ENCODE measurements at regions not wholly inside any gene's neighbourhood (a gene's known extent, or its start where the extent isn't known, plus 50 kb on each side); places are given as distances from the start of the nearest gene placed in this dataset.

DNA sequence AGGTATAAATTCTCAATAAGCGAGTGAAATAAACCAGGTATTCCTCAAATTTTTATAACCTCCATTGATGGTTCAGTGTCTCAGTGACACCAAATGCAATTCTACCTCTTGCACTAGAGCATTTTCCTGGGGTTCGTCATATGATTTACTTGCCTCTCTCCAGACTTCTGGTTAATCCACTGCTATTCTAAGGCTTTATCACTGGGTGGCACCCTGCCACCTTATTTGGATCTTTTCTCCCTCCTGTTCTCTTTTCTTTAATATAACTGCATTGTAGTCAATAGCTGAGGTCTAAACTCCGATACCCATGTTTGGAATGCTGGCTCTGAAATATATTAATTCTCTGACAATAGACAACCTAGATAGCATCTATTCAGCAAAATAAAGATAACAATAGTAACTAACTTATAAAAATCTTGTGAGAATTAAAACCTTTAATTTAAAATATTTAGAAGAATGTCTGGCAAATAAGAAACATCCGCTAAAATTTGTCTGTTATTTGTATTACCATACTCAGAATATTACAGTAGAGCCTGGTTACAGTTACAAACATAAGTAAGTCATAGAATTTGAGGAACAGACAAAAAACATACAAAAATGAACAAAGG, 436.4 kb downstream of the PLA2G4A start (continued):
- TF ChIP-seq, protein P1, sequence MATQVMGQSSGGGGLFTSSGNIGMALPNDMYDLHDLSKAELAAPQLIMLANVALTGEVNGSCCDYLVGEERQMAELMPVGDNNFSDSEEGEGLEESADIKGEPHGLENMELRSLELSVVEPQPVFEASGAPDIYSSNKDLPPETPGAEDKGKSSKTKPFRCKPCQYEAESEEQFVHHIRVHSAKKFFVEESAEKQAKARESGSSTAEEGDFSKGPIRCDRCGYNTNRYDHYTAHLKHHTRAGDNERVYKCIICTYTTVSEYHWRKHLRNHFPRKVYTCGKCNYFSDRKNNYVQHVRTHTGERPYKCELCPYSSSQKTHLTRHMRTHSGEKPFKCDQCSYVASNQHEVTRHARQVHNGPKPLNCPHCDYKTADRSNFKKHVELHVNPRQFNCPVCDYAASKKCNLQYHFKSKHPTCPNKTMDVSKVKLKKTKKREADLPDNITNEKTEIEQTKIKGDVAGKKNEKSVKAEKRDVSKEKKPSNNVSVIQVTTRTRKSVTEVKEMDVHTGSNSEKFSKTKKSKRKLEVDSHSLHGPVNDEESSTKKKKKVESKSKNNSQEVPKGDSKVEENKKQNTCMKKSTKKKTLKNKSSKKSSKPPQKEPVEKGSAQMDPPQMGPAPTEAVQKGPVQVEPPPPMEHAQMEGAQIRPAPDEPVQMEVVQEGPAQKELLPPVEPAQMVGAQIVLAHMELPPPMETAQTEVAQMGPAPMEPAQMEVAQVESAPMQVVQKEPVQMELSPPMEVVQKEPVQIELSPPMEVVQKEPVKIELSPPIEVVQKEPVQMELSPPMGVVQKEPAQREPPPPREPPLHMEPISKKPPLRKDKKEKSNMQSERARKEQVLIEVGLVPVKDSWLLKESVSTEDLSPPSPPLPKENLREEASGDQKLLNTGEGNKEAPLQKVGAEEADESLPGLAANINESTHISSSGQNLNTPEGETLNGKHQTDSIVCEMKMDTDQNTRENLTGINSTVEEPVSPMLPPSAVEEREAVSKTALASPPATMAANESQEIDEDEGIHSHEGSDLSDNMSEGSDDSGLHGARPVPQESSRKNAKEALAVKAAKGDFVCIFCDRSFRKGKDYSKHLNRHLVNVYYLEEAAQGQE (IDR thresholded peaks at IDR 0.05): no peak

- Histone ChIP-seq H3K4me1 (no peaks in the 10 kb centered on the region), H3K4me3 (no peak overlapping the region), H3K27ac (no peak overlapping the region), H3K4me2 (no peak overlapping the region), H3K9me3 (no peaks in the 10 kb centered on the region)
- DNase-seq (ENCODE audit: low read depth in 1 of 2, low spot score in 1 of 2) (no peak), ATAC-seq (no peak), FAIRE-seq (no peak)
- ChIA-PET POLR2A (no interaction called here), CTCF (interaction anchor here (1.8 kb wide), 1 partner anchor 11 kb away, joined by 5 read pairs; no protein-coding TSS in a partner anchor)
- TF ChIP-seq JUN (IDR thresholded peaks at IDR 0.05): no peak
- 71% methylated on average over 4 of the region's 4 CpGs for WGBS (ENCODE audit: missing lambda C conversion rate)
These were observed 437.3 kb downstream of the PLA2G4A start for GRCh38 chr1:187266051-187266450.

DNA sequence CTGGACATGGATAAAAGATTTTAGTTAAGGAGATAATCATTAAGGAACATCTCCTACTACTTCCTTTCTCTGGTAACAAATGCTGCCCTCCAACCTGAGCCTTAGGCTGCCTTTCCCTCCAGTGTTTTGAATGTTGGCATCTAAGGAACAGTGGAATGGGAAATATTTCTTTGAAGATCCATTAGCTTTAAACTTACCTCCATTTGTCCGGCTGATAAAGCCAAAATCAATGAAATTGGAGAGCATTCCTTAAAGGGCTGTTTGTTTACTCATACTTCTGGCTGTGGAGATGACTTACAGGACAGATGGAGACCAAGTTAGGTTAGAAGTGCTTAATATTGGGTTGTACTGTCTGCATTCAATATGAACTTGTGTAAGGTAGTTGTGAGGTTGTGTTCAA, 439.1 kb downstream of the PLA2G4A start:
- H3K4me2 ChIP-seq: no peak overlapping the region
- CTCF ChIA-PET: no interaction called here
- TF ChIP-seq HDAC2 (IDR thresholded peaks at IDR 0.05) (no peak), EP300 (IDR thresholded peaks at IDR 0.05) (no peak), CBX2 (IDR thresholded peaks at IDR 0.05; ENCODE audit: borderline replicate concordance, low read depth) (no peak), CHD4 (IDR thresholded peaks at IDR 0.05; ENCODE audit: borderline replicate concordance) (no peak), RAD21 (conservative IDR thresholded peaks at IDR 0.05 in 1 of 2, IDR thresholded peaks at IDR 0.05 in 1 of 2) (no peak), POLR2AphosphoS2 (conservative IDR thresholded peaks at IDR 0.05; ENCODE audit: low read length) (no peak), JUNB (IDR thresholded peaks at IDR 0.05) (no peak), RNF2 (IDR thresholded peaks at IDR 0.05; ENCODE audit: borderline replicate concordance, low read depth) (no peak)
- TF ChIP-seq, protein P2, sequence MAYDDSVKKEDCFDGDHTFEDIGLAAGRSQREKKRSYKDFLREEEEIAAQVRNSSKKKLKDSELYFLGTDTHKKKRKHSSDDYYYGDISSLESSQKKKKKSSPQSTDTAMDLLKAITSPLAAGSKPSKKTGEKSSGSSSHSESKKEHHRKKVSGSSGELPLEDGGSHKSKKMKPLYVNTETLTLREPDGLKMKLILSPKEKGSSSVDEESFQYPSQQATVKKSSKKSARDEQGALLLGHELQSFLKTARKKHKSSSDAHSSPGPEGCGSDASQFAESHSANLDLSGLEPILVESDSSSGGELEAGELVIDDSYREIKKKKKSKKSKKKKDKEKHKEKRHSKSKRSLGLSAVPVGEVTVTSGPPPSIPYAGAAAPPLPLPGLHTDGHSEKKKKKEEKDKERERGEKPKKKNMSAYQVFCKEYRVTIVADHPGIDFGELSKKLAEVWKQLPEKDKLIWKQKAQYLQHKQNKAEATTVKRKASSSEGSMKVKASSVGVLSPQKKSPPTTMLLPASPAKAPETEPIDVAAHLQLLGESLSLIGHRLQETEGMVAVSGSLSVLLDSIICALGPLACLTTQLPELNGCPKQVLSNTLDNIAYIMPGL (CRISPR knock-in tag; IDR thresholded peaks at IDR 0.05; ENCODE audit: borderline replicate concordance): no peak
- TF ChIP-seq, protein P3, sequence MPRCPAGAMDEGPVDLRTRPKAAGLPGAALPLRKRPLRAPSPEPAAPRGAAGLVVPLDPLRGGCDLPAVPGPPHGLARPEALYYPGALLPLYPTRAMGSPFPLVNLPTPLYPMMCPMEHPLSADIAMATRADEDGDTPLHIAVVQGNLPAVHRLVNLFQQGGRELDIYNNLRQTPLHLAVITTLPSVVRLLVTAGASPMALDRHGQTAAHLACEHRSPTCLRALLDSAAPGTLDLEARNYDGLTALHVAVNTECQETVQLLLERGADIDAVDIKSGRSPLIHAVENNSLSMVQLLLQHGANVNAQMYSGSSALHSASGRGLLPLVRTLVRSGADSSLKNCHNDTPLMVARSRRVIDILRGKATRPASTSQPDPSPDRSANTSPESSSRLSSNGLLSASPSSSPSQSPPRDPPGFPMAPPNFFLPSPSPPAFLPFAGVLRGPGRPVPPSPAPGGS (IDR thresholded peaks at IDR 0.05): no peak

DNA sequence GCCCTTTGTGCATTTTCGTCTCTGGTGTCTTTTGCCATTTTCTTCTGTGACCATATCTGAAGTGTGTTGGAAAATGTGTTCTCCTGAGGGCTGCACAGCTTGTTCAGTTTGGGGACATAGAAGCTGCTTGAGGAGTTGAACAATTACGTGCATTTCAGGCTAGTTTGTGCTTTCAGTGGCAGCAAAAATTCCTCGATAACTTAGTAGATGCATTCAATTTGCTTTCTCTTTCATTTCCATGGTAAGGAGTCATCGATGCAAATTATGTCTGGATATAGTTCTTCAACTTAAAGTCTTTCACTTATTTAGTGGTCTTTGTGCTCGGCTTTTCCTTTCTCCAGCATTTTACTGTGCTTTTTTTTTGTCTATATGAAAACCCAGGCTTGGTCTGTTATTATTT, 441.5 kb downstream of the PLA2G4A start:
- no peak for ATAC-seq
- 13% methylated on average over 5 of the region's 5 CpGs for WGBS (ENCODE audit: missing lambda C conversion rate)
- FAIRE-seq: no peak
- DNase-seq (ENCODE audit: low read depth in 1 of 2, low spot score in 1 of 2): no peak
- Histone ChIP-seq H3K27ac (no peak overlapping the region), H3K9me3 (no peaks in the 10 kb centered on the region), H3K4me3 (peak overlapping the region; percentile 20; the same call in 1 of the 3 replicates), H3K4me2 (peak overlapping the region; percentile 62), H3K4me1 (no peaks in the 10 kb centered on the region)
- TF ChIP-seq KDM1A (IDR thresholded peaks at IDR 0.05; ENCODE audit: low read depth): no peak
- no peak for TF ChIP-seq RAD21 (conservative IDR thresholded peaks at IDR 0.05 in 1 of 2, IDR thresholded peaks at IDR 0.05 in 1 of 2)
- TF ChIP-seq CEBPB (IDR thresholded peaks at IDR 0.05): no peak
- TF ChIP-seq CHD2 (IDR thresholded peaks at IDR 0.05; ENCODE audit: low read length, partially characterized antibody): no peak
- TF ChIP-seq BHLHE40 (IDR thresholded peaks at IDR 0.05; ENCODE audit: low read depth, low read length): no peak
- no peak for TF ChIP-seq ATOH8 (CRISPR knock-in tag; IDR thresholded peaks at IDR 0.05; ENCODE audit: low read depth)
- ChIA-PET POLR2A (no interaction called here), CTCF (interaction anchor here (1.1 kb wide), 1 partner anchor 119 kb away, joined by 3 read pairs; no protein-coding TSS in a partner anchor)

More for the DNA sequence above, 439.1 kb downstream of the PLA2G4A start:
- WGBS (ENCODE audit: missing lambda C conversion rate): 26% methylated on average over 1 of the region's 1 CpG
- H3K27ac ChIP-seq: no peak overlapping the region
- no peak for FAIRE-seq
- no peaks in the 10 kb centered on the region for H3K4me1 ChIP-seq
- no peaks in the 10 kb centered on the region for H3K9me3 ChIP-seq
- no peak overlapping the region for H3K4me3 ChIP-seq
- POLR2A ChIA-PET: no interaction called here
- no peak for ATAC-seq
- DNase-seq (ENCODE audit: low read depth in 1 of 2, low spot score in 1 of 2): no peak

All from A549 (cell line).